Adrenal gland (tissue), 9 donors: ENCODE measurements at regions not wholly inside any gene's neighbourhood (a gene's known extent, or its start where the extent isn't known, plus 50 kb on each side); places are given as distances from the start of the nearest gene placed in this dataset.
"Not testable (repeated sequence)": the region's sequence is repeated elsewhere in the genome, so short reads cannot be mapped to it uniquely, and the experiment has no call there.

Experiments
- DNase-seq, 7 donors: peaks; one replicate each; pipeline ENCODE4 v3.0.0-alpha.2; 2019 to 2020
- H3K27ac ChIP-seq, 5 donors: fragments of 200-600 bp; sonication (generic) in 4 of 5; 1 replicate in 3 of 5; 2 replicates in 2 of 5; pipeline versions ENCODE4 v1.5.1 to v1.8.0; 2016 to 2020; ENCODE audit warnings: mild to moderate bottlenecking in 1 of 5
- H3K27me3 ChIP-seq: fragments of 200-600 bp; 2 replicates; pipeline ENCODE4 v1.8.0; 2021
- H3K36me3 ChIP-seq, 2 donors: fragments of 200-600 bp; replicated peaks in 1 of 2; 1 replicate in 1 of 2; 2 replicates in 1 of 2; pipeline versions ENCODE4 v1.5.1 to v1.8.0; 2018 to 2022
- H3K4me1 ChIP-seq, 2 donors: fragments of 200-600 bp; replicated peaks in 1 of 2; 1 replicate in 1 of 2; 2 replicates in 1 of 2; pipeline versions ENCODE4 v1.5.1 to v1.8.0; 2018 to 2021
- H3K4me3 ChIP-seq, 4 donors: fragments of 200-600 bp; sonication (generic) in 3 of 4; one replicate each; pipeline ENCODE4 v1.5.1; 2016 to 2018
- H3K9me3 ChIP-seq, 3 donors: fragments of 200-600 bp; sonication (generic) in 1 of 3; replicated peaks in 1 of 3; 1 replicate in 2 of 3; 2 replicates in 1 of 3; pipeline versions ENCODE4 v1.5.1 to v1.8.0; 2016 to 2021
- CTCF ChIP-seq, 6 experiments: fragments of 450-650 bp in 4 of 6; fragments of 200-600 bp in 2 of 6; sonication (generic) in 1 of 6; IDR thresholded peaks; 1 replicate in 5 of 6; 2 replicates in 1 of 6; pipeline versions ENCODE4 v1.5.1 to v1.8.0; 2016 to 2021; ENCODE audit warnings: antibody characterized with exemption in 6 of 6, mild to moderate bottlenecking in 2 of 6, moderate library complexity in 1 of 6
- POLR2A ChIP-seq, 2 donors: fragments of 450-650 bp; IDR thresholded peaks; one replicate each; pipeline ENCODE4 v1.6.1; 2017; ENCODE audit warnings: antibody characterized with exemption in 2 of 2, mild to moderate bottlenecking in 2 of 2, moderate library complexity in 1 of 2
- WGBS, 4 donors: extraction: QIAGEN DNeasy Blood & Tissue Kit in 2 of 4; methylation state at CpG; one replicate each; pipeline versions ENCODE4 v1.1.5 to v1.1.7; 2013 to 2017; 5-methylcytosine and 5-hydroxymethylcytosine counted together
- intact Hi-C, 2 donors: fragments of 100-400 bp; cut with DNase I; formaldehyde crosslinking; loops; one replicate each; pipeline versions ENCODE4 v1.14.1 to v1.15.0; 2022 to 2023
- donor health status: healthy with polysubstance abuse.
- donor health status: Bipolar disorder and iron deficiency.
- donor health status: DM: yes; HTN: yes; CAD: no.
- donor health status: DM: no; HTN: no; CAD: no.
- donor health status: DM: no; HTN: no; CAD: no.

- no peak for TF ChIP-seq POLR2A (IDR thresholded peaks at IDR 0.05)
- no peak for TF ChIP-seq CTCF (IDR thresholded peaks at IDR 0.05)
- Histone ChIP-seq H3K27ac (no peak overlapping the region), H3K27me3 (no peaks in the 10 kb centered on the region), H3K9me3 (no peaks in the 10 kb centered on the region), H3K4me3 (no peak overlapping the region), H3K36me3 (no peaks in the 10 kb centered on the region), H3K4me1 (no peaks in the 10 kb centered on the region)
- no peak for DNase-seq
- intact Hi-C loops = no loop called here
- WGBS, 4 donors = 66 to 77% (median 70%) methylated on average over 2 of the region's 2 CpGs
Observed at GRCh38 chr15:26223720-26224119, 360.6 kb upstream of the ATP10A start.

GRCh38 chr15:26222781-26223180 is 359.7 kb upstream of the ATP10A start:
- WGBS, 4 donors = 38 to 71% (median 49%) methylated on average over 3 of the region's 3 CpGs

GRCh38 chr15:26217043-26217442 is 353.9 kb upstream of the ATP10A start:
- DNase-seq, H3K27me3 ChIP-seq, H3K4me3 ChIP-seq, H3K36me3 ChIP-seq, H3K9me3 ChIP-seq, H3K4me1 ChIP-seq, H3K27ac ChIP-seq, intact Hi-C loops: not testable (repeated sequence)
- WGBS, 4 donors = 74 to 89% (median 84%) methylated on average over 2 of the region's 2 CpGs

More at GRCh38 chr15:26222781-26223180, 359.7 kb upstream of the ATP10A start:
- TF ChIP-seq POLR2A (IDR thresholded peaks at IDR 0.05) = no peak
- TF ChIP-seq CTCF (IDR thresholded peaks at IDR 0.05) = no peak
- Histone ChIP-seq H3K36me3 (no peaks in the 10 kb centered on the region), H3K27me3 (no peaks in the 10 kb centered on the region), H3K9me3 (no peaks in the 10 kb centered on the region), H3K4me3 (no peak overlapping the region), H3K27ac (no peak overlapping the region), H3K4me1 (no peaks in the 10 kb centered on the region)
- DNase-seq = no peak
- intact Hi-C loops = no loop called here

- H3K9me3 ChIP-seq = no peaks in the 10 kb centered on the region
- DNase-seq = no peak
- TF ChIP-seq CTCF (IDR thresholded peaks at IDR 0.05) (no peak), POLR2A (IDR thresholded peaks at IDR 0.05) (no peak)
- no peak overlapping the region for H3K4me3 ChIP-seq
- H3K27me3 ChIP-seq = no peaks in the 10 kb centered on the region
- no peaks in the 10 kb centered on the region for H3K36me3 ChIP-seq
- 60 to 85% (median 79%) methylated on average over 3 of the region's 3 CpGs for WGBS, 4 donors
- no peak overlapping the region for H3K27ac ChIP-seq
- no peaks in the 10 kb centered on the region for H3K4me1 ChIP-seq
- intact Hi-C loops = no loop called here
Observed at GRCh38 chr15:26214290-26214689, 351.2 kb upstream of the ATP10A start.

- TF ChIP-seq POLR2A (IDR thresholded peaks at IDR 0.05) = no peak
- no peak for TF ChIP-seq CTCF (IDR thresholded peaks at IDR 0.05)
- no peaks in the 10 kb centered on the region for H3K4me1 ChIP-seq
- intact Hi-C loops = no loop called here
- H3K27me3 ChIP-seq = no peaks in the 10 kb centered on the region
- H3K9me3 ChIP-seq = no peaks in the 10 kb centered on the region
- no peak overlapping the region for H3K27ac ChIP-seq
- no peaks in the 10 kb centered on the region for H3K36me3 ChIP-seq
- WGBS, 4 donors = 82 to 90% (median 87%) methylated on average over 2 of the region's 2 CpGs
- H3K4me3 ChIP-seq = no peak overlapping the region
- DNase-seq = no peak
Observed at GRCh38 chr15:26213427-26213826, 350.3 kb upstream of the ATP10A start.
